GM12875 (cell line): ENCODE measurements at regions not wholly inside any gene's neighbourhood (a gene's known extent, or its start where the extent isn't known, plus 50 kb on each side); places are given as distances from the start of the nearest gene placed in this dataset.

Experiments used
- H3K4me3 ChIP-seq: one replicate; pipeline ENCODE4 v1.5.1; 2011; ENCODE audit warnings: low read depth, low read length, control low read depth
- CTCF ChIP-seq: IDR thresholded peaks from 2 replicates; pipeline ENCODE4 v1.5.1; 2011; ENCODE audit warnings: low read depth, mild to moderate bottlenecking, control low read depth, inconsistent platforms, low read length, moderate library complexity, borderline replicate concordance; ENCODE audit not compliant: insufficient read depth

- no peak for TF ChIP-seq CTCF
- no peak overlapping the region for H3K4me3 ChIP-seq
These were observed 306.1 kb upstream of the CCDC179 start for GRCh38 chr11:23166376-23166775.

- H3K4me3 ChIP-seq = no peak overlapping the region
These were observed 319.3 kb upstream of the CCDC179 start for GRCh38 chr11:23179609-23180008.

GRCh38 chr11:23181022-23181807 lies 320.9 kb upstream of the CCDC179 start:
- no peak for TF ChIP-seq CTCF
- no peak overlapping the region for H3K4me3 ChIP-seq

More at GRCh38 chr11:23179609-23180008, 319.3 kb upstream of the CCDC179 start:
- TF ChIP-seq CTCF = no peak

- no peak overlapping the region for H3K4me3 ChIP-seq
- TF ChIP-seq CTCF = no peak
These were observed 332.0 kb upstream of the CCDC179 start for GRCh38 chr11:23192256-23192655.

GRCh38 chr11:23201936-23202522 lies 341.8 kb upstream of the CCDC179 start:
- no peak for TF ChIP-seq CTCF

GRCh38 chr11:23202611-23203010 lies 342.3 kb upstream of the CCDC179 start:
- H3K4me3 ChIP-seq = no peak overlapping the region
- no peak for TF ChIP-seq CTCF

More at GRCh38 chr11:23201936-23202522, 341.8 kb upstream of the CCDC179 start:
- H3K4me3 ChIP-seq = no peak overlapping the region
